ENCODE measurements at regions not wholly inside any gene's neighbourhood (a gene's known extent, or its start where the extent isn't known, plus 50 kb on each side); places are given as distances from the start of the nearest gene placed in this dataset.

- Mint-ChIP-seq H3K4me3 (ENCODE audit: unreplicated experiment) (no peak overlapping the region), H3K36me3 (ENCODE audit: insufficient read depth, unreplicated experiment) (no peaks in the 10 kb centered on the region), H3K27ac (ENCODE audit: low read depth, unreplicated experiment) (no peak overlapping the region), H3K4me1 (ENCODE audit: insufficient read depth, unreplicated experiment) (no peaks in the 10 kb centered on the region), H3K27me3 (ENCODE audit: insufficient read depth, unreplicated experiment) (no peaks in the 10 kb centered on the region), H3K9me3 (ENCODE audit: unreplicated experiment) (no peaks in the 10 kb centered on the region)
- intact Hi-C loops (cut with micrococcal nuclease), result no loop called here
- TF ChIP-seq, protein P1, sequence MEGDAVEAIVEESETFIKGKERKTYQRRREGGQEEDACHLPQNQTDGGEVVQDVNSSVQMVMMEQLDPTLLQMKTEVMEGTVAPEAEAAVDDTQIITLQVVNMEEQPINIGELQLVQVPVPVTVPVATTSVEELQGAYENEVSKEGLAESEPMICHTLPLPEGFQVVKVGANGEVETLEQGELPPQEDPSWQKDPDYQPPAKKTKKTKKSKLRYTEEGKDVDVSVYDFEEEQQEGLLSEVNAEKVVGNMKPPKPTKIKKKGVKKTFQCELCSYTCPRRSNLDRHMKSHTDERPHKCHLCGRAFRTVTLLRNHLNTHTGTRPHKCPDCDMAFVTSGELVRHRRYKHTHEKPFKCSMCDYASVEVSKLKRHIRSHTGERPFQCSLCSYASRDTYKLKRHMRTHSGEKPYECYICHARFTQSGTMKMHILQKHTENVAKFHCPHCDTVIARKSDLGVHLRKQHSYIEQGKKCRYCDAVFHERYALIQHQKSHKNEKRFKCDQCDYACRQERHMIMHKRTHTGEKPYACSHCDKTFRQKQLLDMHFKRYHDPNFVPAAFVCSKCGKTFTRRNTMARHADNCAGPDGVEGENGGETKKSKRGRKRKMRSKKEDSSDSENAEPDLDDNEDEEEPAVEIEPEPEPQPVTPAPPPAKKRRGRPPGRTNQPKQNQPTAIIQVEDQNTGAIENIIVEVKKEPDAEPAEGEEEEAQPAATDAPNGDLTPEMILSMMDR (IDR thresholded peaks at IDR 0.05; ENCODE audit: unreplicated experiment), result no peak
- peak; percentile 30 for DNase-seq (ENCODE audit: unreplicated experiment)
- ChIA-PET CTCF (no interaction called here), POLR2A (no interaction called here)
- no TSS peak for BruUV-seq (replicated peaks)
Observed at GRCh38 chr10:108970016-108970415, 953.3 kb downstream of the XPNPEP1 start.

DNA sequence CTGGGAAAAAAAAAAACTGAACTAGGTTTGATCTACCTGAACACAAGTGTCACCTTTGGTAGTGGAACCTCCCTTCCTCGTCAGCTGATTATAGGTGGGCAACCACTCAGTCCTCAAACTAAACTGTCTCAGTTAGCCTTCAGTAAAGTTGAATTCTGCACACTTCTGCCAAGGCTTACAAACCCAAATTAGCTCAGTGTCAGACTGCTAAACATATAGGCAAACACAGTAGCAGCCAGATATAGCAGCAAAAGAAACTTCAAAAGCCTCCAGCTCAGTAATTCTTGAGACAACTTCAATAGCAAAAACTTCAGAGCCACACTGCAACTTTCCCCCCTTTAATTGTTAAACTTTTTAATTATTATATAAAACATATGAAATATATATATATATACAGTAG is 956.9 kb downstream of the XPNPEP1 start:
- Mint-ChIP-seq H3K9me3 (ENCODE audit: unreplicated experiment) (no peaks in the 10 kb centered on the region), H3K27me3 (ENCODE audit: insufficient read depth, unreplicated experiment) (no peaks in the 10 kb centered on the region), H3K4me1 (ENCODE audit: insufficient read depth, unreplicated experiment) (no peaks in the 10 kb centered on the region), H3K36me3 (ENCODE audit: insufficient read depth, unreplicated experiment) (no peaks in the 10 kb centered on the region), H3K4me3 (ENCODE audit: unreplicated experiment) (no peak overlapping the region), H3K27ac (ENCODE audit: low read depth, unreplicated experiment) (no peak overlapping the region)
- DNase-seq (ENCODE audit: unreplicated experiment), result no peak
- ChIA-PET CTCF (interaction anchor here (0.6 to 1.2 kb wide), 2 partner anchors 10 to 358 kb away, joined by 3 to 4 read pairs; no protein-coding TSS in a partner anchor), POLR2A (no interaction called here)
- BruUV-seq (replicated peaks), result no TSS peak
- intact Hi-C loops (cut with micrococcal nuclease), result no loop called here
- TF ChIP-seq, protein P1 (IDR thresholded peaks at IDR 0.05; ENCODE audit: unreplicated experiment), result no peak

- BruUV-seq (replicated peaks), result no TSS peak
- no peaks in the 10 kb centered on the region for H3K9me3 Mint-ChIP-seq (ENCODE audit: unreplicated experiment)
- CTCF ChIA-PET, result interaction anchor here (0.6 to 1.2 kb wide), 2 partner anchors 10 to 358 kb away, joined by 3 to 4 read pairs; no protein-coding TSS in a partner anchor
Observed at GRCh38 chr10:108966005-108966404, 957.3 kb downstream of the XPNPEP1 start.

GRCh38 chr10:108962172-108962571 is 961.1 kb downstream of the XPNPEP1 start:
- no TSS peak for BruUV-seq (replicated peaks)
- peaks cover 11% of the 10 kb centered on the region for H3K4me1 Mint-ChIP-seq (ENCODE audit: insufficient read depth, unreplicated experiment)
- no peak overlapping the region for H3K4me3 Mint-ChIP-seq (ENCODE audit: unreplicated experiment)
- no peak for DNase-seq (ENCODE audit: unreplicated experiment)
- no peak overlapping the region for H3K27ac Mint-ChIP-seq (ENCODE audit: low read depth, unreplicated experiment)
- TF ChIP-seq, protein P1 (IDR thresholded peaks at IDR 0.05; ENCODE audit: unreplicated experiment), result no peak
- ChIA-PET CTCF (no interaction called here), POLR2A (no interaction called here)
- H3K27me3 Mint-ChIP-seq (ENCODE audit: insufficient read depth, unreplicated experiment), result no peaks in the 10 kb centered on the region
- H3K9me3 Mint-ChIP-seq (ENCODE audit: unreplicated experiment), result no peaks in the 10 kb centered on the region
- no peaks in the 10 kb centered on the region for H3K36me3 Mint-ChIP-seq (ENCODE audit: insufficient read depth, unreplicated experiment)
- intact Hi-C loops (cut with micrococcal nuclease), result no loop called here

More at GRCh38 chr10:108966005-108966404, 957.3 kb downstream of the XPNPEP1 start:
- no peaks in the 10 kb centered on the region for H3K27me3 Mint-ChIP-seq (ENCODE audit: insufficient read depth, unreplicated experiment)
- no peak overlapping the region for H3K27ac Mint-ChIP-seq (ENCODE audit: low read depth, unreplicated experiment)
- DNase-seq (ENCODE audit: unreplicated experiment), result no peak
- TF ChIP-seq, protein P1 (IDR thresholded peaks at IDR 0.05; ENCODE audit: unreplicated experiment), result no peak
- intact Hi-C loops (cut with micrococcal nuclease), result no loop called here
- no peak overlapping the region for H3K4me3 Mint-ChIP-seq (ENCODE audit: unreplicated experiment)
- H3K36me3 Mint-ChIP-seq (ENCODE audit: insufficient read depth, unreplicated experiment), result no peaks in the 10 kb centered on the region
- POLR2A ChIA-PET, result no interaction called here
- H3K4me1 Mint-ChIP-seq (ENCODE audit: insufficient read depth, unreplicated experiment), result no peaks in the 10 kb centered on the region

All from MCF 10A (cell line).